Jurkat, Clone E6-1 (cell line): ENCODE measurements at regions not wholly inside any gene's neighbourhood (a gene's known extent, or its start where the extent isn't known, plus 50 kb on each side); places are given as distances from the start of the nearest gene placed in this dataset.
A peak's percentile ranks its signal among the peaks of the same experiment; 100 is the strongest.
"Not testable (repeated sequence)": the region's sequence is repeated elsewhere in the genome, so short reads cannot be mapped to it uniquely, and the experiment has no call there.

ENCODE experiments used
- DNase-seq: peaks from one replicate; pipeline ENCODE4 v3.0.0-alpha.2; 2011; ENCODE audit warnings: low read depth, low spot score
- H3K4me3 ChIP-seq: 2 replicates; pipeline ENCODE4 v1.5.1; 2011; ENCODE audit warnings: mild to moderate bottlenecking, low read length, control low read depth, moderate library complexity

DNA sequence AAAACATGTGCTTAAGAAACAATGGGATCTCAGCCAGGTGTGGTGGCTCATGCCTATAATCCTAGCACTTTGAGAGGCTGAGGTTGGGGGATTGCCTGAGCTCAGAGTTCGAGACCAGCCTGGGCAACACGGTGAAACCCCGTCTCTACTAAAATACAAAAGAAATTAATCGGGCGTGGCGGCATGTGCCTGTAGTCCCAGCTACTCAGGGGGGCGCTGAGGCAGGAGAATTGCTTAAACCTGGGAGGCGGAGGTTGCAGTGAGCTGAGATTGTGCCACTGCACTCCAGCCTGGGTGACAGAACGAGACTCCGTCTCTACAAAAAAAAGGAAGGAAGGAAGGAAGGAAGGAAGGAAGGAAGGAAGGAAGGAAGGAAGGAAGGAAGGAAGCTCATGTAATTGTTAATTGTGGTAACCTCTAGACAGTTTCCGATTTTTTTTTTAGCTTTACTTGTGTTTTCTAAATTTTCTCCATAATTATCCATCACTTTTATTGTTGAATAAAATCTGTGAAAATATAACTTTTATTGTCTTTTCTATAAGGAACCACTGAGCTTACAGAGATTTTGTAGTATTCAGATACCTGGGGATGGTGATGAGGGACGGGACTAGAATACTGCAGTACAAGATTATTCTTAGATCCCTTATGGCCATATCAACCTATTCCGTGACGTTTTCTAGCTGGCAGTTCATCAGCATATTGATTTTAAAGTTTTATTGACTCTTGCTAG is 506.9 kb downstream of the NR2F2 start:
- no peak for DNase-seq

DNA sequence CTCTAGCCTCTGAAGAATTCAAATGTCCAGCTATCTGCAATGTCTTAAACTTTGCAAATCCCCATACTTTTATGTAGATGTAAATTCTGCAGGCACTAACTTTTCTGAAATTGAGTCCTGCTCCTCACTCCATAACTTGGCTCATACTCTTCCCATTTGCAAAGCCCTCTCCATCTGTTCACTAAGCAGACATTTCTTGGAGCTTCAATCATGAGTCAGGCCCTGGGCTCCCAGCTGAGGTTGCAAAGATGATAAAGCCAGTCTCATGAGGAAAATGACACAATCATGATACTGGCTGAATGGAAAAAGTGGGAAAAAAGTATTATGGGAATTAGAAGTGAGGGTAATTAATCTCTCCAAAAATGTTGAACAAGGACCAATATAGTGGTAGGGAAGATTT is 507.6 kb downstream of the NR2F2 start:
- no peak for DNase-seq
- no peak overlapping the region for H3K4me3 ChIP-seq

More for the DNA sequence above, 506.9 kb downstream of the NR2F2 start:
- no peak overlapping the region for H3K4me3 ChIP-seq

DNA sequence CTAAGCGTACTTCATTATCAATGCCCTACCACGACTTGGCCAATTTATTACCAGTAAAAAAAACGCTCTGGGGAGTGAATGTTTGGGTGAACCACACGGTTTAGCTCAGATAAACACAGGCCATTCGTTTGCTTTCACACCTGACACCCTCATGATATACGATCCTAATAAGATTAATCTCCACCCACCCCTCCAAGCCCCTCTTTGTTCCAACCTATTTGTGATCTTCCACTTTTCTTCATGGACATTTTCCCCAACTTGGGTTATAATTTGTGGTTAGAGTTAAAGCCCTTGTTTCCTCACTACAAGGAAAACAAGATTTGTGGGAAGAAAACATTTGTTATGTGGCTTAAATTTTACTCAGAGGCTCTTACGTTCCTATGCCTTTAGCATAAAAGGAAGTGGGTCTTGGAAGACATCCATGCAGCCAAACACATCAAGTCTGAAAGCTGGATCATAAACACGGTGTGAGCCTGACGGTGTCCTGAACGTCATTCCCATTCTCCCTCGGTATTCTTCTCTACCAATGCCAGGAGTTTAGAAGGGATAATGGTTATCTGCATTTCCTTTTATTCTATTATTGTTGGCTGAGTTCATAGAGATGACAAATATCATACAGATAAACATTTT is 518.9 kb downstream of the NR2F2 start:
- no peak for DNase-seq
- no peak overlapping the region for H3K4me3 ChIP-seq

DNA sequence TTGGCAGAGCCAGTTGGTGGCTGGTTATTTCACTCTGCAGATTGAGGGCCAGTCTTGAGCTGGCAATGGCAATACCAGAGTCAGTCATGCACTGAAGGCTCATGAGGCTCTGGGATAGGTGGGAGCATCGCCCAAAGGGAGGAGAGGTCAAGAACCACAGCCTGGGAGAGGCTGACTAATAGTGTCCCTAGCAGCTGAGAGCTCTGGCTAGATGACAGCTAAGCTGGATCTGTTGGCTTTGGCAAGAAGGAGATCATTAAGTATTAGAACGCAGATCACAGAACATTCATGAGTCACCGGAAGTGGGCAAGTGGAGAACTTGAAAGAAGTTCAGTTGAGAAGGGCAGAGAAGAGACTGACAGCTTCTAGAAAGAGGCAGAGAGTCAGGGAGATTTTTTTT is 521.1 kb downstream of the NR2F2 start:
- no peak overlapping the region for H3K4me3 ChIP-seq
- no peak for DNase-seq

DNA sequence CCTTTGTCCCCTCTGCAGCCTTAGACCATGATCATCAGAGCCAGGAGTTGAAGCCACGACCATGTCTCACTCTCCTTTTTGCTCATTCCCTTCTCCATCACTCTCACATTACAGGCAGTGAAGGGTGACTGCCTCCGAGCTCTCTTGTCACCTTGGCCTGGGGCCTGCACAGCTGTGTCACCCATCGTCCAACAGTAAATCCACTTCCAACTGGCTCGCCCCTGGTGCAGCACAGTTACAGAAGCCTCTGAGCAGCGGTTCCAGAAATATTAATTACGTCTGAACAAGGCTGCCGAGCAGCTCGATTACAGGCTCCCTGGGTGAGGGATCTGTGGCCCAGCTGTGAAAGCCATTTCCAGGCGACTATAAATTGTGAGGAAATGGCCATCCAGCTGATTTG is 528.2 kb downstream of the NR2F2 start:
- no peak for DNase-seq

DNA sequence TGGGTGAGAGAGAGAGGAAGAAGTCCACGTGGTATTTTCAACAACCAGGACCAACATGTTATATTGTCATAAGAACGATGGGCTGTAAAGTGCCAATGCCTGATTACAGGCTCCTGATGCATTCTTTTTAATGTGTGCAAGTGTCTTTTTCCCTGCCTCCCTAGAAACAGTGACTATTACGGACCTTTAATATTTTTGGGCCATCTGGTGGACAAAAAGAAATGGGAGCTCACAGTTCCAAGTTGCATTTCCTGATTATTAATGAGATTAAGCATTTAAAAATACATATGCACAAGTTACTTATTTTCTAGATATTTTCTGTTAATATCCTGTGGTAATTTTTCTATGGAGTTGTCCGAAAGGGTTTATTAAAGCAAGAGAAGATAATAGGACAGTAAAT is 530.2 kb downstream of the NR2F2 start:
- H3K4me3 ChIP-seq, result no peak overlapping the region
- DNase-seq, result no peak

More for the DNA sequence above, 528.2 kb downstream of the NR2F2 start:
- no peak overlapping the region for H3K4me3 ChIP-seq

DNA sequence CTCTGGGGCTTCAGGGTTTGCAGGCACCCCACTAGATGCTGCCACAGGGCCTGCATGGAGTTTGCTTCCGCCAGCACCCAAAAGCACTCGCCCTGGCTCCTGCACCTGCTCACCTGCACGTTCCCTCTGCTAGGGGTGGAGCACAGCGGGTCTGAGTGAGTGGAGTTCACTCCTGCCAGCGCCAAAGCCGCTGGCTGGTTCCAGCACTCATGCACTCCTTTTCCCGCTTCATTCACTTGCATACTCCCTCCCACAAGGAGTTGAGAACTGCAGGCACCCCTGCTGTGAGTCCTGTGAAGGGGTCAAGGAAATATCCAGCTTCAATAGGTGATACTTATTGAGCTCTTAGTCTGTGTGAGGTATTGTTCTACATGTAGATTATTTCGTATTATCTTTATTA is 537.5 kb downstream of the NR2F2 start:
- DNase-seq, result no peak
- H3K4me3 ChIP-seq, result no peak overlapping the region

DNA sequence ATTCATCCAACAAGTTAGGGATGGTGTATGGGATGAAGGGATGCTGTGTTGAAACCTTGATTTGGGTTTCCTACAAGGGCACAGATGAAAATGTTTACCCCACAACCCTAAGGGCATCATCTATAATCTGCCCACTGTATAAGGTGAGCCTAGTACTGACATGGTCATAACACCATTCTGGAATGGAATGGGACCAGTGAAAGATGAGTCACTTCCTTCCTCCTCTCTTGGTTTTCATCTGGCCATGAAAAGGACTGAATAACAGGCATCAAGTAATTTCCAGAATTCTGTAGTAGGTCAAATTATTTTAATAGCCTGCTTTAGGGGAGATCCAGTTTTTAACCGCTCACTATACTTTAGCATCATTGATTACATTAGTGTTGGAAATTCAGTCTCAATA is 538.6 kb downstream of the NR2F2 start:
- H3K4me3 ChIP-seq, result no peak overlapping the region
- no peak for DNase-seq

DNA sequence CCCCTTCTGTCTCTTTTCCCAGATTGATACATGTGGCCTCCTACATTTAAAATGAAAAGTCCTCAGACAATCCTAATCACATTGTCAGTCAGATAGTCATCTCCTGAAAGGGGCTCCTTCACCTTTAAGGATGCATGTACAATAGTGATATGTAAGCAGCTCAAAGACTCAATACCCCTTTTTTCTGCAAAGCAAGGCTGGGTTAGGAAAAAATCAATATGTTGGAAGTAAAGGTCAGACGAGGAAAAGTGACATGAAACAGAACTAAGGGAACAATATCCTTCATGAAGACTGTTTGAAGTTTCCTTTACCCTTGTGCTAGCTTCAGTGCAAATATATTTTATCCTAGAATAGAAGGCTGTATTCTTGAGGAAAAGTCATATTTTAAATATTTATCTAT is 539.3 kb downstream of the NR2F2 start:
- DNase-seq, result no peak

DNA sequence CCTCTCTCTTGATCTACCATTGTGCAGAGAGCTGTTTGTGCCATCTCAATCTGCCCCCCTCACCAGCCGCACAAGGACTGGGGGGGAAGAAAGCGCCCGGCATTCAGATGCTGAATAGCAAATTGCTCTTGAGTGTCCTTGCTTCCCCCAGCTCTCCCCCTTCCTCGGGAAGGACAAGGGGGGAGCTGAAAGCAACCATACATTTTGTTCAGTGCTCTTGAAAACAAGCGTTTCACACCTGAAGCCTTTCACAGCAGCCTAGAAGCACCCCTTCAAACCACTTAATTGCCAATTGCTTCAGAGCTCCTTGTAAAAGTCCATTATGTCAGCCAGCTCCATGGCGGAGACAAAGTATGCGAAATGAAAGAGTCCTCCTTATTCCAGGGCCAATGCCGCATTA is 540.1 kb downstream of the NR2F2 start:
- H3K4me3 ChIP-seq, result no peak overlapping the region
- DNase-seq, result no peak

More for the DNA sequence above, 539.3 kb downstream of the NR2F2 start:
- H3K4me3 ChIP-seq, result no peak overlapping the region

DNA sequence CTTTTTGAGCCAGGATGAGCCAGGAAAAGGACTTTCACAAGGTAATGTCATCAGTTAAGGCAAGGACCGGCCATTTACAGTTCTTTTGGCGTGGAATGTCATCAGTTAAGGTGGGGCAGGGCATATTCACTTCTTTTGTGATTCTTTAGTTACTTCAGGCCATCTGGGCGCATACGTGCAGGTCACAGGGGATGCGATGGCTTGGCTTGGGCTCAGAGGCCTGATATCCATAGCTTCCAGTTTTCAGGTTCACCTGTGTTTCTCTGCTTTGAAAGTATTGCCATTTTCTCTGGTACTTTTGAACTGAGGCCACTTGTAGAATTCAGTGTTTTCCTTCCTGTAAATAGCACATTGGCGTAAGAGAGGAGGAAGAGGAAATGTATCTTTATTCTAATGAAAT is 546.9 kb downstream of the NR2F2 start:
- not testable (repeated sequence) for DNase-seq, H3K4me3 ChIP-seq

DNA sequence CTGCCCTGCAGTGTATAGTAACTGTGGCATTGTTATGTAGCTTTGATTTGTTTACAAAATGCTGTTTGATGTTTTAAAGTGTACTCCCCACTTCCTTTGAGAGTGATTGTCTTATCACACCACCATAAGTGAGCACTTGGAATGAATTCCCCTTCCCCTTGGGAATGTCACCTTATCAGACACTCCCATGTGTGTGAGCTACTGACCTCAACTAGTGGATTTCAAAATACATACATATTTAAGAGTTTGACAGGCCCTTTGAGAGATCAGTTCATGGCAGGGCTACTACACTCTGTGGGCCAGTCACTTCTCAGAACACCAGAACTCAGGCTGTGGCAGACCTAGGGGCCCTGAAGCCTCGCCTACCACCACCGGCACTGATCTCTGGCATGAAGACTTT is 547.6 kb downstream of the NR2F2 start:
- no peak overlapping the region for H3K4me3 ChIP-seq
- DNase-seq, result no peak

DNA sequence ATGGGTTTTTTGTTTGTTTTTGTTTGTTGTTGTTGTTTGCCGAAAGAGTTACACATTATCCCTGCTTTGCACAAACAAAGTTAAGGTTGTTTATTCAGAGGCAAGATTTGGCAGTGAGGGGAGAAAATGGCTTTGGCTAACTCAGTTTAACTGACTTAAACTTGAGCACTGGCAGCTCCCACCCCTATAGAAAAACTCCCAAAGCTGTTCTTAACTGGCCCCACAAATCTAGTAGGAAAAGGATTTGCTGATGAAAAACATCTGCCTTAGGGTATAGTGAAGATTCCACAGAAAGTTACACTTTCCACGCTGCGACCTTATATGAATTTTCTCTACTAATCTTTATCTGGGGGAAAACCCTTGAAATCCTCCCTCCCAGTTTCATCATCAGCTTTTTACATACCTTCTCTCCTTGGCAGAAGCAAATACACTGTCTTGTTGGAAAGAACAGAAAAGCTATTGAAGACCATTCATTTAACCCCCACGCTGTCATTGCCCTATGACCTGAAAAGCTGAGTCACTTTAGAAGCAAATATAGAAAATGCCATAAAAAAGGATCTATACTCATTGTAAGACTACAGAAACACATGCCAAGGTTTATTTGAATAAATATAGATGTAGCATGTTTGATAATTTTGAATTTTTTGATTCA is 551.7 kb downstream of the NR2F2 start:
- H3K4me3 ChIP-seq, result no peak overlapping the region
- DNase-seq, result no peak

DNA sequence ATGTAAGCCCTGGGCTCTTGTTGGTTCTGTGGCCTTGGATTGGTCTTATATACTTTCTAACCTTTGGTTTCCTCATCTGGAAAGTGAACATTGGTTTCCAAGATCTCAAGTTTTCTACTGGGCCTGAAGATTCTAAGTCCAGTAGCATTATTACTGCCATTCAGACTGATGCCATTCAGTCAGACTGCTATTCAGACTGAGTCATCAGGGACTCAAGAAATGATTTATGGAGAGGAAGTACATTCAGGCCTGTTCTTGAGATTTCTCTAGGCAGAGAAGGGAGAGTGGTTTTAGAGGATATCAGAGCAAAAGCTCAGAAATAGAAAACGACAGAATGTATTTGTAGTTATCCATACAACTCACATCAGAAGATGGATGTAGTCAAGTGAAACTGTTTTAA is 557.2 kb downstream of the NR2F2 start:
- H3K4me3 ChIP-seq, result no peak overlapping the region
- DNase-seq, result no peak

DNA sequence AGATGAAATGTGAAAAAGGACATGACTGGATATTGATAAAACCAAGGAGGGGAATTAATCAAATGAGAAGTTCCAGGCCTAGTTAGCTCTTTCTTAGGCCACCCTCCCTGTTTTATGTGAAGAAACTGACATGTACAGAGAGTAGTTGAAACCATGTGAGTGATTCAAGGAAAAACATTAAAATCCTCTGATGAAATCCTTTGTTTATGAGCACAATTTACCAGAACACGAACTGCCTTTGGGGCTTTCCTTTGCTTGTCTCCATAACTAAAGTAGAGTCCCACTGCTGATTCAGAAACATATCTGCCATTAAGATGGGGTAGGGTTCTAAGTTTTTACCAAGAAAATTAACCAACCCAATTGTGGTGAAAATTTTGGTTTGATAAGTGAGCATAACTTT is 558.3 kb downstream of the NR2F2 start:
- H3K4me3 ChIP-seq, result no peak overlapping the region
- DNase-seq, result no peak

DNA sequence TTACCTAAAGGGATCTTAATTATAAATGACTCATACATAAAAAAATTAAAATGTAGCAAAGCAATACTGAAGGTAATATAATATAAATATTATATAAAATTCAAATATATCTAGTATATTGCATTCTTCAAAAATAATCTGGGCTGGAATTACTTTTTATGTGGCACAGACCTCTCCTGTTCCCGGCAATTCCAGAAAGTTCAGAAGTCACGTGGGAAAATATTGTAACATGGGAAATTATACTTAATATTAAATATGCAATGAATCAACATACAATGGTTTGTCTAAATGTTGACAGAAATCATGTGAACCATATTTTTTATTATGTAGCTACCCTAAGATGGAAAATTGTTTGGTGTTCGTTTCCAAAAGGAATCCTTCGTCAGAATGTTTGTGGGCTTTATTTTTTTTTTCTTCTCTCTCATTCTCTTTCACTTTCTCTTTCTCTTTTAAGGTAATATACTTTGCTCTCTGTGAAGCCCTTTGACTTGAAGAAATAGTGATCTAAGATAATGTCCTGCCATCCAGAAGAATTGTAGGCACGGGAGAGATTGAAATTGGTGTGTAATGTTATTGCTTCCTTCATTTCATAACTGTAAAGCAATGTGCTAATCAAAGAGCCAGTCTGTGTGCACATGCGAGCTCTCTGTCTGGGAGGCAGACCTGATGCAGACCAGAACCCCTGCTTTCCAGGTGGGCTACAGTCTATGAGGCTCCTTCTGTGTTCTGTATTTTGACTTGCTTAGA is 559.4 kb downstream of the NR2F2 start:
- DNase-seq, result no peak
- peak overlapping the region; percentile 29 for H3K4me3 ChIP-seq

DNA sequence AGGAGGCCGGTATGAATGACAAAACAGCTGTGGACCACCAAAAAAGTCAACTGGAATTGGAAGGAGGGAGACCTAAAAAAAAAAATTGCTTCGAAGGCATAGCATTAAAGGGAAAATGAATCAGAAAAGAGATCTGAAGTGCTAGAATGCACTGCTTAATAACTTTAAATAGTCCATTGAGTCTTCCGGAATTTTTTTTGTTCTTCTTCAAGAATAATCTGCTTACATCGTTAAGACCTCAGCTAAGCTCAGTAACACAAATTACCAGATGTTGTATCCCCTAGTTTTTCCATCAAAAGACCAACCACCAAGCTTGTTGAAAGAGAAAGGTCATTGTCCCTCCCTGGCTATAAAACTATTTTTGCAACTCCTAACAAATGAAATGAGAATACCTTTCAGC is 560.5 kb downstream of the NR2F2 start:
- no peak overlapping the region for H3K4me3 ChIP-seq
- no peak for DNase-seq

DNA sequence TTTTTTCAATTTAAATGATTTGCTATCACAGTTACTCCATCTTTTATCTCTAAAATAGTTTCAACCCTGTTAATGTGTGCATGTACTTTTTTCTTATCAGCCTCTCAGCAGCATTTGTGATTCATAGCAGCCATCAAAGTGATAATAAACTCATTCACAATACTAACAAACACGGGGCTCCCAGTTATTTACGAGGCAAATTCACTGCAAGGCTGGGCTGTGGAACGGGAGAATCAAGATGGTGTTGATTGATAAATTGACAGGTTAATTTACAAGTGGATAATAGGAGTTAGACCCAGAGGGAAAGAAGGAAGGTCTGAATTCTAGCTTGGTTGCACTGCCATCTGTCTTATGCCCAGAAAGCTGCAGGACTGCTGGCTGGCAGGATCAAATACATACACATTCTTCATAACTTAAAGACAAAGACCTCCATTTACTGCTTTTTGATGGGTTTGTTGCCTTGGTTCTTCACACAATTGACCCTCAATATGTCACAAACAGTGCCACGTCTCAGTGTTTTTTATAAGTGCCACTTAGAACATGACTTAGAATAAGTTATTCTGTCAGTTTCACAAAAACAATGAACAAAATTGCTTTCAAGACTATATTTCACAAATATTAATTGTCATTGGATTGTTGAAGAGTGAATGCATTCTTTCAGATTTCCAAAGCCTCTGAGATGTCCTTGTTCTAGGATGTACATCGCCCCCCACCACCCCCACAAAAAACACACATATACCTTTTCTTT is 562.8 kb downstream of the NR2F2 start:
- H3K4me3 ChIP-seq, result no peak overlapping the region
- DNase-seq, result peak; percentile 3

DNA sequence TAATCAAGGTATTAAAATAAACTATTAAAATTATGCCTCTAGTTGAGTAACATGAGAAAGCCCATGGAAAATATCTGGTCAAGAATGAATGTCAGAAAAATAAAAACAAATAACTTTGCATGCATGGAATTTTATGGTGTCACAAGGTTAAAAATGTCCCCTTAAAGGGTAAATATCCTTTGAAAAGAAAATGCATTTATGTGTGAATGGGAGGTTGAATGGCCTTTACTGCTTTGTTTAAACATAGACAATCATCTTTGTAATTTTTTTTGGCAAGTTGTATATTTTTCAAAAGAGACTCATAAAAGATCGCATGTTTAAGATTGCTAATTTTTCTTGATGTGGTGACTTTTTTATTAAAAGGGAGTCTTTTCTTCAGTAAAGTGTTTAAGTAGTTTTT is 564.2 kb downstream of the NR2F2 start:
- no peak for DNase-seq

More for the DNA sequence above, 564.2 kb downstream of the NR2F2 start:
- no peak overlapping the region for H3K4me3 ChIP-seq
